ENCODE measurements at regions not wholly inside any gene's neighbourhood (a gene's known extent, or its start where the extent isn't known, plus 50 kb on each side); places are given as distances from the start of the nearest gene placed in this dataset.

- TF ChIP-seq CTCF (IDR thresholded peaks at IDR 0.05) (no peak), POLR2A (IDR thresholded peaks at IDR 0.05) (no peak)
These were observed 327.2 kb downstream of the SOX9 start for GRCh38 chr17:72448019-72448418.

All from Peyer's patch (tissue), 4 donors.